ENCODE measurements at regions not wholly inside any gene's neighbourhood (a gene's known extent, or its start where the extent isn't known, plus 50 kb on each side); places are given as distances from the start of the nearest gene placed in this dataset.

DNA sequence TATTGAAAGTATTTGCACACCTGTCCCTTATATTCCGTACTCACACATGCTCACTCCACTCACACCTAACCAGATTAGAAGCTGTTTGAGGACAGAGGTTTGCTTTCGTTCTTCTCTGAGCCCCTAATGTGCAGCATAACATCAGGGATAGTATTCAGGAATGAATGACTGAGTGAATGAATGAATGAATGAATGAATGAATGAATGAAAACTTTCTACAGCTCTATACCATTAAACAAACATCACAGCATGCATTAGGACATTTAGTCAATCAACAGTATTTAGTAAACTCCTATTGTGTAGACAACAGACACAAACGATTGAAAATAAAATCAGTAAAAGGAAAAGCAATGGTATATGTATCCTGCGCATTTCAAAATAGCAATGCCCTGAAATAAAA lies 212.7 kb downstream of the SHQ1 start:
- H3K27ac Mint-ChIP-seq: no peak overlapping the region
- H3K9me3 Mint-ChIP-seq: peaks cover 0 to 3% (median 0%) of the 10 kb centered on the region in 8 donors
- Histone ChIP-seq H3K9me3 (ENCODE audit: control insufficient read depth in 1 of 2, low read length in 2 of 2) (no peaks in the 10 kb centered on the region), H3K36me3 (ENCODE audit: insufficient read depth, low read length) (no peaks in the 10 kb centered on the region), H3K27me3 (ENCODE audit: insufficient read depth, low read length) (no peaks in the 10 kb centered on the region), H3K4me1 (ENCODE audit: insufficient read depth, low read length) (no peaks in the 10 kb centered on the region), H3K4me3 (ENCODE audit: low read length in 2 of 2) (no peak overlapping the region), H3K27ac (ENCODE audit: low read depth, low read length) (no peak overlapping the region)
- POLR2A ChIA-PET (ENCODE audit: partially characterized antibody): no interaction called here
- CTCF ChIA-PET (ENCODE audit: partially characterized antibody): no interaction called here
- intact Hi-C loops (cut with micrococcal nuclease): no loop called here
- H3K27me3 Mint-ChIP-seq: peaks cover 0 to 9% of the 10 kb centered on the region in 2 donors
- no peaks in the 10 kb centered on the region for H3K4me1 Mint-ChIP-seq
- H3K4me3 Mint-ChIP-seq: no peak overlapping the region
- no peaks in the 10 kb centered on the region for H3K36me3 Mint-ChIP-seq
- DNase-seq: no peak

- ChIA-PET POLR2A (ENCODE audit: partially characterized antibody) (no interaction called here), CTCF (ENCODE audit: partially characterized antibody) (interaction anchor here (1.2 kb wide), 1 partner anchor 15 kb away, joined by 3 read pairs; no protein-coding TSS in a partner anchor)
- H3K36me3 Mint-ChIP-seq: no peaks in the 10 kb centered on the region
- H3K27me3 Mint-ChIP-seq: peaks cover 0 to 5% of the 10 kb centered on the region in 2 donors
- Histone ChIP-seq H3K36me3 (ENCODE audit: insufficient read depth, low read length) (no peaks in the 10 kb centered on the region), H3K27ac (ENCODE audit: low read depth, low read length) (no peak overlapping the region), H3K4me1 (ENCODE audit: insufficient read depth, low read length) (peaks cover 6% of the 10 kb centered on the region), H3K9me3 (ENCODE audit: control insufficient read depth in 1 of 2, low read length in 2 of 2) (no peaks in the 10 kb centered on the region), H3K27me3 (ENCODE audit: insufficient read depth, low read length) (no peaks in the 10 kb centered on the region), H3K4me3 (ENCODE audit: low read length in 2 of 2) (no peak overlapping the region)
- H3K4me3 Mint-ChIP-seq: no peak overlapping the region
- no peak overlapping the region for H3K27ac Mint-ChIP-seq
- H3K4me1 Mint-ChIP-seq: peaks cover 3 to 10% (median 4%) of the 10 kb centered on the region in 4 donors
- peaks cover 0 to 3% (median 0%) of the 10 kb centered on the region in 8 donors for H3K9me3 Mint-ChIP-seq
- intact Hi-C loops (cut with micrococcal nuclease): no loop called here
- DNase-seq: no peak
Measured at GRCh38 chr3:72634128-72634527, 214.1 kb downstream of the SHQ1 start.

- no peak overlapping the region for H3K4me3 Mint-ChIP-seq
- H3K4me1 Mint-ChIP-seq: peaks cover 7 to 12% (median 9%) of the 10 kb centered on the region in 4 donors
- H3K36me3 ChIP-seq (ENCODE audit: insufficient read depth, low read length): no peaks in the 10 kb centered on the region
- no peak for DNase-seq
- intact Hi-C loops (cut with micrococcal nuclease): no loop called here
- H3K27me3 ChIP-seq (ENCODE audit: insufficient read depth, low read length): no peaks in the 10 kb centered on the region
- CTCF ChIA-PET (ENCODE audit: partially characterized antibody): no interaction called here
- H3K4me3 ChIP-seq (ENCODE audit: low read length in 2 of 2): no peak overlapping the region
- H3K27ac ChIP-seq (ENCODE audit: low read depth, low read length): no peak overlapping the region
- no peaks in the 10 kb centered on the region for H3K36me3 Mint-ChIP-seq
- POLR2A ChIA-PET (ENCODE audit: partially characterized antibody): no interaction called here
- H3K27me3 Mint-ChIP-seq: peaks cover 0 to 5% of the 10 kb centered on the region in 2 donors
- H3K4me1 ChIP-seq (ENCODE audit: insufficient read depth, low read length): peaks cover 12% of the 10 kb centered on the region
- H3K9me3 ChIP-seq (ENCODE audit: control insufficient read depth in 1 of 2, low read length in 2 of 2): no peaks in the 10 kb centered on the region
- H3K9me3 Mint-ChIP-seq: peaks cover 0 to 3% (median 0%) of the 10 kb centered on the region in 8 donors
- no peak overlapping the region for H3K27ac Mint-ChIP-seq
Measured at GRCh38 chr3:72633534-72633933, 214.7 kb downstream of the SHQ1 start.

- DNase-seq: no peak
- Mint-ChIP-seq H3K4me1 (peaks cover 7 to 12% (median 9%) of the 10 kb centered on the region in 4 donors), H3K36me3 (no peaks in the 10 kb centered on the region), H3K27me3 (peaks cover 0 to 5% of the 10 kb centered on the region in 2 donors), H3K4me3 (no peak overlapping the region), H3K27ac (no peak overlapping the region), H3K9me3 (peaks cover 0 to 3% (median 0%) of the 10 kb centered on the region in 8 donors)
- H3K27ac ChIP-seq (ENCODE audit: low read depth, low read length): no peak overlapping the region
- ChIA-PET POLR2A (ENCODE audit: partially characterized antibody) (no interaction called here), CTCF (ENCODE audit: partially characterized antibody) (no interaction called here)
- intact Hi-C loops (cut with micrococcal nuclease): no loop called here
- no peak overlapping the region for H3K4me3 ChIP-seq (ENCODE audit: low read length in 2 of 2)
- H3K9me3 ChIP-seq (ENCODE audit: control insufficient read depth in 1 of 2, low read length in 2 of 2): no peaks in the 10 kb centered on the region
- peaks cover 14% of the 10 kb centered on the region for H3K4me1 ChIP-seq (ENCODE audit: insufficient read depth, low read length)
- no peaks in the 10 kb centered on the region for H3K27me3 ChIP-seq (ENCODE audit: insufficient read depth, low read length)
- H3K36me3 ChIP-seq (ENCODE audit: insufficient read depth, low read length): no peaks in the 10 kb centered on the region
Measured at GRCh38 chr3:72633121-72633520, 215.1 kb downstream of the SHQ1 start.

GRCh38 chr3:72632129-72632528 lies 216.1 kb downstream of the SHQ1 start:
- Histone ChIP-seq H3K4me3 (ENCODE audit: low read length in 2 of 2) (no peak overlapping the region), H3K36me3 (ENCODE audit: insufficient read depth, low read length) (no peaks in the 10 kb centered on the region), H3K27ac (ENCODE audit: low read depth, low read length) (no peak overlapping the region), H3K9me3 (ENCODE audit: control insufficient read depth in 1 of 2, low read length in 2 of 2) (no peaks in the 10 kb centered on the region), H3K4me1 (ENCODE audit: insufficient read depth, low read length) (peaks cover 14% of the 10 kb centered on the region), H3K27me3 (ENCODE audit: insufficient read depth, low read length) (no peaks in the 10 kb centered on the region)
- no peaks in the 10 kb centered on the region for H3K36me3 Mint-ChIP-seq
- H3K9me3 Mint-ChIP-seq: peaks cover 0 to 3% (median 0%) of the 10 kb centered on the region in 8 donors
- H3K4me1 Mint-ChIP-seq: peaks cover 7 to 15% (median 10%) of the 10 kb centered on the region in 4 donors
- no peak overlapping the region for H3K4me3 Mint-ChIP-seq
- POLR2A ChIA-PET (ENCODE audit: partially characterized antibody): no interaction called here
- CTCF ChIA-PET (ENCODE audit: partially characterized antibody): interaction anchor here (1.0 kb wide), 1 partner anchor 11 kb away, joined by 4 read pairs; no protein-coding TSS in a partner anchor
- no peaks in the 10 kb centered on the region for H3K27me3 Mint-ChIP-seq
- H3K27ac Mint-ChIP-seq: no peak overlapping the region
- DNase-seq: no peak
- intact Hi-C loops (cut with micrococcal nuclease): no loop called here

DNA sequence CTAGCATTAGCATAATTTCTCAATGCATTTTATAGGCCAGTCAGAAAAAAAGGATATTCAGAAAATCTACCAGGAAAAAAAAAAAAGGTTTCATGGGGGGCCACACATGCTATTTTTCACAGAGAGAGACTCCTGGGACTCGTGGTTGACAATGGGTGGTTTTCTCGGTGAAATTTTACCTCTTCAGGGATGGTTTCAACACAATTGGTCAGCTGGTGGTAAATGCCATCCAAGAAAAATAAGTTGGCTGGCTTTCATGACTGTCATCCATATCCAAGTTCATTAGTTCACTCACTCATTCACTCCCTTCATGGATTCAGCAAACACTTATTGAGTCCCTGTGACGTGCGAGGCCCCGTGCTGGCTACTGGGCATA lies 217.3 kb downstream of the SHQ1 start:
- H3K4me1 Mint-ChIP-seq: peaks cover 7 to 15% (median 11%) of the 10 kb centered on the region in 4 donors
- H3K9me3 Mint-ChIP-seq: peaks cover 0 to 3% (median 0%) of the 10 kb centered on the region in 8 donors
- CTCF ChIA-PET (ENCODE audit: partially characterized antibody): no interaction called here
- no peak overlapping the region for H3K27ac ChIP-seq (ENCODE audit: low read depth, low read length)
- DNase-seq: no peak
- H3K36me3 Mint-ChIP-seq: no peaks in the 10 kb centered on the region
- intact Hi-C loops (cut with micrococcal nuclease): no loop called here
- no peak overlapping the region for H3K4me3 ChIP-seq (ENCODE audit: low read length in 2 of 2)
- H3K27me3 Mint-ChIP-seq: no peaks in the 10 kb centered on the region
- POLR2A ChIA-PET (ENCODE audit: partially characterized antibody): no interaction called here
- H3K36me3 ChIP-seq (ENCODE audit: insufficient read depth, low read length): no peaks in the 10 kb centered on the region
- no peaks in the 10 kb centered on the region for H3K27me3 ChIP-seq (ENCODE audit: insufficient read depth, low read length)
- no peak overlapping the region for H3K4me3 Mint-ChIP-seq
- H3K27ac Mint-ChIP-seq: no peak overlapping the region
- H3K4me1 ChIP-seq (ENCODE audit: insufficient read depth, low read length): peaks cover 14% of the 10 kb centered on the region
- no peaks in the 10 kb centered on the region for H3K9me3 ChIP-seq (ENCODE audit: control insufficient read depth in 1 of 2, low read length in 2 of 2)

GRCh38 chr3:72630327-72630968 lies 217.8 kb downstream of the SHQ1 start:
- POLR2A ChIA-PET (ENCODE audit: partially characterized antibody): no interaction called here
- Histone ChIP-seq H3K36me3 (ENCODE audit: insufficient read depth, low read length) (no peaks in the 10 kb centered on the region), H3K27ac (ENCODE audit: low read depth, low read length) (no peak overlapping the region), H3K4me3 (ENCODE audit: low read length in 2 of 2) (no peak overlapping the region), H3K4me1 (ENCODE audit: insufficient read depth, low read length) (peaks cover 14% of the 10 kb centered on the region), H3K27me3 (ENCODE audit: insufficient read depth, low read length) (no peaks in the 10 kb centered on the region), H3K9me3 (ENCODE audit: control insufficient read depth in 1 of 2, low read length in 2 of 2) (no peaks in the 10 kb centered on the region)
- H3K27ac Mint-ChIP-seq: peak overlapping the region in 1 of 7 donors; percentile 61
- no peak overlapping the region for H3K4me3 Mint-ChIP-seq
- CTCF ChIA-PET (ENCODE audit: partially characterized antibody): no interaction called here
- peaks cover 0 to 3% (median 0%) of the 10 kb centered on the region in 8 donors for H3K9me3 Mint-ChIP-seq
- H3K4me1 Mint-ChIP-seq: peaks cover 7 to 15% (median 11%) of the 10 kb centered on the region in 4 donors
- intact Hi-C loops (cut with micrococcal nuclease): no loop called here
- no peak for DNase-seq
- H3K27me3 Mint-ChIP-seq: no peaks in the 10 kb centered on the region
- no peaks in the 10 kb centered on the region for H3K36me3 Mint-ChIP-seq

Data from CD4-positive, alpha-beta memory T cell (primary cell).